GM21576 (cell line): ENCODE measurements at regions not wholly inside any gene's neighbourhood (a gene's known extent, or its start where the extent isn't known, plus 50 kb on each side); places are given as distances from the start of the nearest gene placed in this dataset.

Source experiments
- ATAC-seq: cut with Tn5 transposase; IDR thresholded peaks from one replicate; pipeline ENCODE4 v1.9.1; 2021; ENCODE audit warnings: mild to moderate bottlenecking, moderate library complexity; ENCODE audit not compliant: unreplicated experiment

DNA sequence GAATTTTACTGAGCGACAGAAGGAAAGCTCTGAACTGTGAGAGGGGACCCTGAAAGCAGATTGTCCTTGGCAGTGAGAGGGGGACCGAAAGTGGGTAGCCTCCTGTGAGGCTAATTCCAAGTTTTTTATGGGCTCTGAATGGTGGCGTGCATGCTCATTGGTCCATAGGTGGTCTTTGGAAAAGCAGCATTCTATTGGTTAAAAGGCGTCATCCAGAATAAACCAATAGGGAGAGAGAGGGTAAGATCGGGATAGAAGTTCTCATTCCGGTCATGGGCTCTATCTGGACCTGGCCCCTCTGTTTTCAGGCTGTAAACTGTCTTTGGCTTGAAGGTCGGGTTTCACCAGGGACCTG, 539.8 kb upstream of the PCDH9 start:
- no peak for ATAC-seq

DNA sequence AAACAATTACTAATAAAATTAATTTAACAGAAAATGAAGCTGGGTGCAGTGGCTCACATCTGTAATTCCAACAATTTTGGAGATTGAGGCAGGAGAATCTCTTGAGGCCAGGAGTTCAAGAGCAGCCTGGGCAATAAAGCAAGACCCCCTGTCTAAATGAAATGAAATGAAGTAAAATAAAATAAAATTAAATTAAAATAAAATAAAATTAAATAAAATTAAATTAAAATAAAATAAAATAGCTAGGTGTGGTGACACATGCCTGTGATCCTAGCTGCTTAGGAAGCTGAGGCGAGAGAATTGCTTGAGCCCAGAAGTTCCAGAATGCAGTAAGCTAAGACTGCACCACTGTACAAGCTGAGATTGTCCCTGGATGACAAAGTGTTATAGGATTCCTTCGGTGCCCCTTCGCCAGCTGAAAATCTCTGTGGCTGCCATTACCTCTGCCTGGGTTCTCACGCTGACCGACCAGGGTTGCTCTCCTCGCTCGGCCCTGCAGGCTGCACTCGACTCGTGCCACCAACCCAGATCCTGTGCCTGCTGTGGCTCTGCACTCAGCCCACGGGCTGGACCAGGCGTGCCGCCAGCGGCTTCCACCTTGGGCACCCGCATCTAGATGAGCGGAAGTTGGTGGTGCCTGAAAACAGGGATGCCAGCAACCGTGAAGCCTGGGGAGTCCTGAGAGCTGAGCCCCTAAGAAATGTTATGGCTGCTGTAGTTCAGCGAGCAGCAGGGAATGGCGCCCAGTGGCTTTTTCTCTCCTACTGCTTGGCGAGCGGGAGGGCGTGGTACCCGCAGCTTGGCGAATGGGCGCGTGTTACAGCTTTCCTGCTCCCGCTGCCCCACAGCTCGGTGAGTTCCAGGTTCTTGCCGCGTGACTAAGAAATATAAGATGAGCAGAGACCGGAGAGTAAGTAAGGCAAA, 539.2 kb upstream of the PCDH9 start:
- ATAC-seq: no peak

DNA sequence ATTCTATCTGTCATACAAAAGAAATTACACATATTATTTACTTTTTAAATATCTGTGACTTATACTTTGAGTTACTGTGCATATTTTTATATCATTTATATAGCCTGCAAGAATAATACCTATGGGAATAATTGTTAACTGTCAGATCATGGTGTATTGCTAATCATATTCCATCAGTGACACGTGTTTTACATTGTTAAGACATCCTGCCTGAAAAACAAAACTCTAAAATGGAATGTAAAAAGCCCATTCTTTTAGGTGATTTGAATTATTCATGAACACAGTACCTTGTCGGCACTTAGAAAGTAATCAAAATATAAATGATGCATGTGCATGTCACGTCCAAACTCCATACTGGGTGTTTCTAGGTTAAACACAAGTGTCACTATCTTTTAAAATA, 533.8 kb upstream of the PCDH9 start:
- no peak for ATAC-seq

DNA sequence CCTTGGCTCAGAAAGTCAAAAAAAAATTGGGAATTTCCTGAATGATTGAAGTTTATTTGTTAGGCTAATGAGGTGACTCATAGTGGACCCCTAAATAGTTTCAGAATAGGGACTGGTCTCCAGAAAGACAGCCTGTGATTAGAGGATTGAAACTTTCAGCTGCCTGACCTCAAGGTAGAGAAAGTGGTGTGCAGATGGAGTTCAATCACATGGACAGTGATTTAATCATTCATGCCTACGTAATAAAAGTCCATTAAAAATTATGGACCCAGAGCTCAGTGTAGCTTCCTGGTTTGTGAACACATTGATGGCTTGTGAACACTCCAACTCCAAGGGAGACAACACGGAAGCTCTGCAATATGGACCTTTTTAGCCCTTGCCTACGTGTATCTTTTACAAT, 533.2 kb upstream of the PCDH9 start:
- ATAC-seq: no peak

DNA sequence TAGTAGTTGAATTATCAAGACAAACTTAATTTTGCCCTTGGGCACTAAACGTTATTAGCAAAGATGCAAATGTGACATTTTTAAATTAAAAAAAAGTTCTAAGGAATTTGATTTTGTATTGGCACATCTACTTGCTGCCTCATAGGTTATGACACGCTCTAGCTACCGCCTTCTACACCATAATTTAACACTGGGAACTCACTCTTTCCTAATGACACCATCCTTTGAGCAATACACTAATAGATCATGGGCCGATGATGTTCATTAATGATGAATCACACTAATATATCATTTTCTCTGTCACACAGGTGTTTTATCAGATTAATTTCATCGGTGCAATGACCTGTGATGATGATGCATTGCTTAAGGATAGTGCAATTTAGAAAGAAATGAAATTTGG, 528.8 kb upstream of the PCDH9 start:
- ATAC-seq: no peak

DNA sequence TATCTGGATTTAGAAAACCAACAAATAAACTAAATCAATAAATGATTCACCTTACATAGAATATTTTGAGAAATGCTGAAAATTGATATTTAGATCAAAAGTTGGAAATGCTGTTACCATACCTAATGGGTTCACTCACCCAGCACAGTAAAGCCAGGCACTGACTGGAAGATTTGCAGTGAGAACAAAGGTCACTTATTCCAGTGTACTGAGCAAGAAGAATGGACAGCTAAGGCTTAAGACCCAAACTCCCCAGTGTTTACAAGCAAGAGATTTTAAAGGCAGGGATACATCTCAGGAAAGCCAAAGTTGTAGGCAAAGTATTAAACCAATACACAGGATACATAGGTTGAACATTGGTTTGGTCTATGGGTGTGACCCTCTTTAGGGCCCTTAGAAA, 523.9 kb upstream of the PCDH9 start:
- ATAC-seq: no peak

DNA sequence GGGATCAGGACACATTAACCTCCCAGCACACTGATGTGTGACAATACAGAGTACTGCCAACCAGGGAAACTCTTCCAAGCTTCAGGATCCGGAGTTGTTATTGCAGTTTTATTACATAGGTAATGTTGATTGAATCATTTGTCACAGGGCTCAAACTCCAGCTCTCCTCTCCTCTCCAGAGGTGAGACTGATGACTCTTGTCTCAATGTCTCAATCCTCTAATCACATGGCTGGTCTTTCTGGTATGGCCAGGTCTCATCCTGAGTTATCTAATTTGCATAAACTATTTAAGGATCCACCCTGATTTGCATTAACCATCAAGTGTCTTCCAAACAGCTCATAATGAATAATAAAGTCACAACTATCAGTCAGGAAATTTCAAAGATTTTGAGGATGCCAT, 522.6 kb upstream of the PCDH9 start:
- no peak for ATAC-seq

DNA sequence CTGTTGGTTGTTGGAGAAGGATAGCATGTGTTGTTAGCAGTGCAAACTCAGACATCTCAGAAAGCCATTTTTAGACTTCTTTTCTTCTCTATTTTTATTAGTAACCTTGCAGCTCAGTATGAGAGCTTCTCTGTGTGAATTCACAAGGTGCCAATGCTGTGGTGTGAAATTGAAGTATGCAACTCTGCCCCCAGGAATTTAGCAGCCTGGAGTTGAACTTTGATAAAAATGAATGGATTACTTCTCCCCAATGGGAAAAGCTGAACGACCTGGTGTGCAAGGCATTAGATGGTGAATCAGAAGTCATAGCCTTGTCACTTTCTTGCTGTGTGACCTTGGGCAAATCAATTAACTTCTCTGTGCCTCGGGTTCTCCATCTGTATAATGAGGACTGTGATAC, 512.3 kb upstream of the PCDH9 start:
- ATAC-seq: no peak

DNA sequence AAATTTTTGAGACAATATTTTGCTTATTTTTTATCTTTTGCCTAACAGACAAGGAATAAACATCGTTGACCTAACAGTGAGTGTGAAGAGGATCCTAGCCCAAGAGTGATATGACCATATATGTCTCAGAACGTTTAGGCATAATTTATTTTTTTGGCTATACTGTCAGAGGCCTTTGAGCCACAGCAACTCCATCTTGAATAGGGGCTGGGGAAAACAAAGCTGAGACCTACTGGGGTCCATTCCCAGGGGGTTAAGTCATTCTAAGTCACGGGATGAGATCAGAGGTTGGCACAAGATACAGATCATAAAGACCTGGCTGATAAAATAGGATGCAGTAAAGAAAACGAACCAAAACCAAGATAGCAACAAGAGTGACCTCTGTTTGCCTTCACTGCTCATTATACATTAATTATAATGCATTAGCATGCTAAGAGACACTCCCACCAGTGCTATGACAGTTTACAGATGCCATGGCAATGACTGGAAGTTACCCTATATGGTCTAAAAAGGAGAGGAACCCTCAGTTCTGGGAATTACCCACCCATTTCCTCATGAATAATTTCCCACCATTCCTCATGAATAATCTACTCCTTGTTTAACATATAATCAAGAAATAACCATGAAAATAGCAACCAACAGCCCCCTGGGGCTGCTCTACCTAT, 510.9 kb upstream of the PCDH9 start:
- no peak for ATAC-seq

DNA sequence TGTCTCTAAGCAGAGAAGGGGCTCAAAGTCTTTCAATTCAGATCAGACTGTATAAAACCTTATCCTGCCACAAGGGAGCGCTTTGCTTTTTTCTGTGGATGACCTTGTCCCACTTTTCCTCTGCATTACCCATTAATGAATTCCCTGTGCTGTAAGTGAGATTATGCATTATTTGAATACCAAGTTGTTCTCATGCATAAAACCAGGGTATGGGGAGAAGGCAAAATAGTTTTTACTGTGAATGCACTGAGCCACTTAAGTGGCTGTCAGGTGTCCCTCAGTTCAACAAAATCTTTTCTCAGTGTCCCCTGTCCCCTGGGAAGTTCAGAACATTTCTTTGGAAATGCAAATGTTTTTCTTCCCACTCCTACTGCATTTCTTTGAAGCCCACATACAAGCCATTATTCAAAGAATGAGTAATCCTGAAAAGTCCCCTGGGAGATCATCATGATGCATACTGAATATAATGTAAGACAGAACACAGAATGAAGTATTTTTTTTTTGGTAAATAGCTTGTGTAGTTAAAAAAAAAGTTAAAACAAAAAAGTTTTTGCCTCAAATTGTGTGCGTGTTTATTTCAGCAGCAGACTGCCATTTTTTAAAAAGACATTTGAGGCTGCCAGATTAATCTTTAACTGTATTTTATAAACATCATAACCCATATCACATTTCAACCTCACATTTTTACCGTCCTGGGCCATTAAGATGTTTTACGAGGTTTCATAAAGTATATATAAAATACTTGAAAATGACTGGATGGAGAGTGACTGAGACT, 506.7 kb upstream of the PCDH9 start:
- no peak for ATAC-seq

DNA sequence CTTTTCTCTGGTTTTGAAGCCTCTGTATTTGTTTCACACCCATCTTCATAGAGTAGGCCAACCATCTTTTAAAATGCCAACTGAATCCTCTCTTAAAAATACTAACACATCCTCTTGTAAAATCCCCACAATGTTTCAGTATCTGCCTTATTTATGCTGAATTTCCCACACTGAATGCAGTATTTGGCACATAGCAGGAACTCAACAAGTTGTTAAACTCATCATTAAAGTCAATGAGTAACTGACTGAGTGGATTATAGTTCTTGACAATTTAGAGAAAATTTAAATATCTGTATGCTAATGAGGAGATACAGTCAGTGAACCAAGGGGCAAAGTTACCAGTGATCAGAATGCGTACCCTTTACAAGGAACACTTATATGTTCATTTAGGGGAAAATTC, 505.5 kb upstream of the PCDH9 start:
- no peak for ATAC-seq

DNA sequence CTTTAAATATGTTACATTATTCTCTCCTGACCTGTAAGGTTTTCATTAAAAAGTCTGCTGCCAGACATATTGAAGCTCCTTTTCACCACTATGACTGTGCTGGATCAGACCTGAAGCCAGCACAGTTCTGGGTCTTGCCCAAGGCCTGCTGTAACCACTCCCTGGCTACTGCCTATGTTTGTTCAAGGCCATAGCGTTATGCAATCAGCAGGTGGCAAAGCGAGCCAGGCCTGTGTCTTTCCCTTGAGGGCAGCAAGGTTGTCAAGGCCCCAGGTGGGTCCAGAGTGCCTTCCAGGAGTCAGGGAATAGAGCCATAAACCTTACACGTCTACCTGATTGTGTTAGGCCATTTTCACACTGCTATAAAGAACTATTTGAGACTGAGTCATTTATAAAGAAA, 496.8 kb upstream of the PCDH9 start:
- no peak for ATAC-seq

DNA sequence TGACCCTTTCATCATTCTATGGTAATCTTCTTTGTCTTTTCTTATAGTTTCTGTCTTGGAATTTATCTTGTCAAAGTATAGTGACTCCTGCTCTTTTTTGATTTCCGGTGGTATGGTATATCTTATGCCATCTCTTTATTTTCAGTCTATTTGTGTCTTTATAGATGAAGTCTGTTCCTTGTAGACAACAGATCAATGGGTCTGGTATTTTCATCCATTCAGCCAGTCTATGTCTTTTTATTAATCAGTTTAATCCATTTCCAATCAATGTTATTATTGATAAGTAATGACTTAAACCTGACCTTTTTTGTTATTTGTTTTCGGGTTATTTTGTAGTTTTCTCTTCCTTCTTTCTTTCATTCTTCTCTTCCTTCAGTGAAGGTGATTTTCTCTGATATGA, 495.9 kb upstream of the PCDH9 start:
- no peak for ATAC-seq

DNA sequence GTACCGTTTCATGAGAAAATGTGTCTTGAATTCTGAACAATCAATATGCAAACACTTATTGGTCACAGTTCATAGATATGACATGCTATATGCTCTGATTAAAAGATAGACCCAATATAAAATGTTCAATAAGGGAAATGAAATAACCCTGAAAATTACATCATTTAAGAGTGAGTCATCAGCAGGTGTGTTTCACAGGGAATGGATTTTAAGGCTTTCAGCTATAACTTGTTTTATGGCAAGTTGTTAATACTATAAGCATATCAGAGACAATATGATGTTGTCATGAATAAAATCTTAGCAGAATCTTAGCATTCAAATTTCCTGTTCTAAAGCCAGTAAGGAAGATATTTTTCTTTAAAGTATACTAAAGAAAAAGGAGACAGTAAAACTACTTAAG, 483.4 kb upstream of the PCDH9 start:
- no peak for ATAC-seq

DNA sequence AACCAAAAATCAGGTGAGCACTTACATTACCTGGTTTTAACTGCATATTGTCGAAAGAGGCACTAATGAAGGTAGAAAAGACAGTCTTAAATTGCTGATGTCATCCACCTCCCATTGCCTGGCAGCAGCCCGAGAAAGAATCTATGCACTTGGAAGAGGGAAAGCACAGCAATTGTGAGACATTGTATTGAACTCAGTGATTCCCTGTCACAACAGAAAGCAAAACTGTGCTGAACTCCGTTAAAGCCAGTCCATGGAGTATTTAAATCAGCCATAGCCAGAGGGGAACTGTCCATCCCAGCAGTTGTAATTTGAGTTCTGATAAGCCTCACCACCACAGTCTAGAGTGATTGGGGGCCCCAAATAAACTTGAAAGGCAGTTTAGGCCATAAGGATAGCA, 466.6 kb upstream of the PCDH9 start:
- ATAC-seq: no peak

DNA sequence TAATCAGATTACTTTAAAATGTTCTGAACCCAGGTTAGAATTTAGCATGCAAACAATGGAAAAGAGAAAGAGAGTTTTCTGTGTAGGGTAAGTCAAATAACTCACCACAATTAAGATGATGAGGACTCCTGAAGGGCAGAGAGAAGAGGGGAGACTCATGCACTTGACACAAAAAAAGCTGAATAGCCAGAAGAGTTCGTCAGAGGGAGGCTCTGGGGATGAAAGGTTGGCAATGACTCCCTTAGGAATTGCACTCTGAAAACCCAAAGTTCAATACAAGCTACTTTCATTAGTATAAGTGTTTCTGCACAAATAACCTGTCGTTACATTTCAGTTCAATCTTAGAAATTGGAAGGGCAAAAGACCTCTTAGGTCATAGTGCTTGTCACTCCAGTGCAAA, 434.4 kb upstream of the PCDH9 start:
- ATAC-seq: no peak

DNA sequence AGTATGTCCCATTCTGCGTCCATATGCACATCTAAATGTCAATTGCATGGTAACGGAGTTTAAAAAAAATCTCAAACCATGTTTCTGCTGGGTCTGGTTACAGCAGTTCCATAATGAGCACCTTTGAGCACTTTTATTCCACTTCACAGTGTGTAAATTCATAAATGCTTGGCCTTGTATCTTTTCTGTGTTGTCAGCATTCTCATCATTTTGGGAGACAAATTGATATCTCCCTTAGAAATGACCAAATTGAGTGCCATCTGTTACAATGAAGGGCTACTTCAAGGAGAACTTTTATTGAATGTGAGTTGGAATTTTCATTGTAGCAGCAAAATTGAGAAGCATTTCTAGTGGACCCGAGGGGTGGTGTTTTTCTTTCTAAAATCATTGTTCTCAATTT, 432.9 kb upstream of the PCDH9 start:
- no peak for ATAC-seq

DNA sequence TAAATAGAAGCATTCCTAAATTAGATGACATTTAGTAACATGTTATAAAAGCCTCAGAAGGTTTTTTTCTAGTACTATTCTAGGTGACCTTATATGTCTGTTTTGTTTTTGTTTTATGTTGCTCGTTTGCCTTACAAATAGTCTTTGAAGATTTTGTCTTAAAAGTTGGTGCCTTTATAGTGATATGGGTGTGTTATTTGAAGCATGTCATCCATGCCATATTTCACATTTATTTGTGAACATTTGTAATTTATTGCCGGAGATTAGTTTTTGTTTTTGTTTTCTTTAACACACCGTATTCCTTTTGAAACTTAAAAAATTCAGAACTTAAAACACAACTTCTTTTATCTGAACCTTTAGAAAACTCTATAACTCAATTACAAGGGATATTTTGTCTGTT, 422.8 kb upstream of the PCDH9 start:
- ATAC-seq: no peak

DNA sequence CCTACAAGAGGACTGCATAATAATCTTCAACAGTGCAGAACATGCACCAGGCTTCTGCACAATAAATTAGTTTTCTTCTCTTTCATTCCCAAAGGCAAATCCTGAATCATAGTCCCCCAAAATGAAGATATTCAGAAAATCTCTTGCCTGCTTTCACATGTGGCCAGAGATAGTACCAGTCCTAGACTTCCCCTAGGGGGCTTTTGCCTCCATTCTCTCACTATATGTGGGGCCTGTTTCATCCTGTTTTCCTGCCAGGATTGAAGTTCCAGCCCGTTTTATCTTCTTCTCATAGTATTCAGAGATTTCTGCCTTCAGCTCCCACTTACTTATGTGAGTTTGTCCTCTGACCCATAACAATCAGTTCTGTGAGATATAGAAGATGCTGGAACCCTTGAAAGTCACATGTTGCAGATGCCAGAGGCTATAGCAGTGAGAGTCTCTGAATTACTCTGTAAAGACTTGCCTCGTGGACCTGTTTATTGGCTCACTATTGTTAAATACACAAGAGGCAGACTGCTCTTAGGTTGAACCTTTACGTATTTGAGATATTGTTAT, 421.9 kb upstream of the PCDH9 start:
- ATAC-seq: no peak

DNA sequence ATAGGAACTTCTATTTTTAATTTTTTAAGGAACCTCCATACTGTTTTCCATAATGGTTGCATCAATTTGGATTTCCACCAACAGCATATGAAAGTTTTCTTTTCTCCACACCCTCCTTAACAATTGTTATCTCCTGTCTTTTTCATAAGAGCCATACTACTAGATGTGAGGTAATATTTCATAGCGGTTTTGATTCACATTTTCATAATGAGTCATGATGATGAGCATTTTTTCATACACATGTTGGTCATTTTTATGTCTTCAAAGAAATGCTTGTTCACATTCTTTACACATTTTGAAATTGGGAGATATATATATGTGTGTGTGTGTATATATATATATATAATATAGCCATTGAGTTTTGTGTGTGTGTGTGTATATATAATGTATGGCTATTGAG, 420.3 kb upstream of the PCDH9 start:
- no peak for ATAC-seq

DNA sequence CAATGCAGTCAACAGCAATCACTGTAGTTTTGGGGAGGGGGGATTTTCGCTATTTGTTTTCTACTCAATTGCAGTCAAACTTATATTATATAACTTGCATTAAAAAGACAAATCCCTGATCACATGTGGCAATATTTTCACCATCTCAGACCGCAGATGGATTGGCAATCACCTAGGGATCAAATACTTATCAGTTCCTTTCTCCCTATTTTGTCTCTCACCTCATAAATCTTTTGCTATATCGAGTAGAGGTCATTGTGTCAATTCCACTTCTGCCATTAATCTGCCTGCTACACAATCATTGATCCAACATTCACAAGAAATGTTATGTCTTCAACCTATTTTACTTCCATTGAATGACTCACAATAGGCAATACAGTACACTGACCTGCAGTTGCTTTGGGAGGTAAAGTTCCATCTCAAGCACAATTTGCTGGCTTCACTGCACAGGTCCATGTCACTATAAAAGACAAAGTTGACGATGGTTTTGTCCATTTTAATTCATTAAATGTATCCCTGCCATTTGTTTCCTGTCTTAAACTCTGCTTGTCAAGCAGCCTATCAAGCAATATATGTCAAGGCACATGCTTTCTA, 415.8 kb upstream of the PCDH9 start:
- ATAC-seq: no peak
